C4-2B (cell line): ENCODE measurements at regions not wholly inside any gene's neighbourhood (a gene's known extent, or its start where the extent isn't known, plus 50 kb on each side); places are given as distances from the start of the nearest gene placed in this dataset.
"Not testable (repeated sequence)": the region's sequence is repeated elsewhere in the genome, so short reads cannot be mapped to it uniquely, and the experiment has no call there.

Experiments used
- H3K27ac ChIP-seq: fragments of 450-650 bp; 2 replicates; pipeline ENCODE4 v1.5.1; 2017
- ZFX ChIP-seq: fragments of 450-650 bp; IDR thresholded peaks from 2 replicates; pipeline ENCODE4 v1.6.1; 2017
- TF ChIP-seq, protein P1 (sequence below): fragments of 450-650 bp; conservative IDR thresholded peaks from 2 replicates; pipeline ENCODE4 v1.5.1; 2017; ENCODE audit warnings: mild to moderate bottlenecking

GRCh38 chr4:108445716-108446115 is 174.7 kb upstream of the RPL34 start:
- TF ChIP-seq ZFX, result no peak
- TF ChIP-seq, protein P1, sequence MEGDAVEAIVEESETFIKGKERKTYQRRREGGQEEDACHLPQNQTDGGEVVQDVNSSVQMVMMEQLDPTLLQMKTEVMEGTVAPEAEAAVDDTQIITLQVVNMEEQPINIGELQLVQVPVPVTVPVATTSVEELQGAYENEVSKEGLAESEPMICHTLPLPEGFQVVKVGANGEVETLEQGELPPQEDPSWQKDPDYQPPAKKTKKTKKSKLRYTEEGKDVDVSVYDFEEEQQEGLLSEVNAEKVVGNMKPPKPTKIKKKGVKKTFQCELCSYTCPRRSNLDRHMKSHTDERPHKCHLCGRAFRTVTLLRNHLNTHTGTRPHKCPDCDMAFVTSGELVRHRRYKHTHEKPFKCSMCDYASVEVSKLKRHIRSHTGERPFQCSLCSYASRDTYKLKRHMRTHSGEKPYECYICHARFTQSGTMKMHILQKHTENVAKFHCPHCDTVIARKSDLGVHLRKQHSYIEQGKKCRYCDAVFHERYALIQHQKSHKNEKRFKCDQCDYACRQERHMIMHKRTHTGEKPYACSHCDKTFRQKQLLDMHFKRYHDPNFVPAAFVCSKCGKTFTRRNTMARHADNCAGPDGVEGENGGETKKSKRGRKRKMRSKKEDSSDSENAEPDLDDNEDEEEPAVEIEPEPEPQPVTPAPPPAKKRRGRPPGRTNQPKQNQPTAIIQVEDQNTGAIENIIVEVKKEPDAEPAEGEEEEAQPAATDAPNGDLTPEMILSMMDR, result no peak
- no peak overlapping the region for H3K27ac ChIP-seq

DNA sequence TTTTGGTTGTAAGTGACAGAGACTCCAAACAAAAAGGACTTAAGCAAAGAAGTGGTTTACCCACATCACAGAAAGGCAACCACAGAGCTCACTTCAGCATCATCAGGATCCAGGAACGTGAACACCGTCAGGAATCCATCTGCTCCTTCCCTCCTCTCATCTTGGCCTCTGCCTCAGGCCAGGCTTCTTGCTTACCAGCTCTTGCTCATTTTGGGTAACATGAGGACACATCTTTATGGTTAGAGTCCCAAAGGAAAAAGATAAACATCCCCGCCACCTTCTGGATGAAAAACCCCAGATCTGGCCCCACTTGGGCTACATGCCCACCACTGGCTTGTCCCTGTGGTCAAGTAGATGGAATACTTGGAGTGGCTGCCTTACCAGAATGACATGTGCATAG is 176.8 kb upstream of the RPL34 start:
- no peak overlapping the region for H3K27ac ChIP-seq
- TF ChIP-seq, protein P1, result no peak
- no peak for TF ChIP-seq ZFX

GRCh38 chr4:108433832-108434231 is 186.5 kb upstream of the RPL34 start:
- no peak overlapping the region for H3K27ac ChIP-seq
- TF ChIP-seq, protein P1, result no peak

DNA sequence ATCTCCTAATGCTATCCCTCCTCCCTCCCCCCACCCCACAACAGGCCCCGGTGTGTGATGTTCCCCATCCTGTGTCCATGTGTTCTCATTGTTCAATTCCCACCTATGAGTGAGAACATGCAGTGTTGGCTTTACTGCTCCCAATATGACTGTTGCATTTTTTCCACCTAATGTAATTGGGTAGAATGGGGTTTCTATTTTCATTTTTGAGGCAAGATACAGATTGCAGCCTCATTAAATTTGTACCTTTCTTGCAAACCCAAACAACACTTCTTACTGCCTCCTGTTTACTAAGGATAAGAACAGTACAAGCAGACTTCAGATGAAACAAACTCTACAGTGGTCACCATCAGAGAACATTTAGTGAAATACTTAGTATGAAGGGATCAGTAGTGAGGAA is 187.0 kb upstream of the RPL34 start:
- H3K27ac ChIP-seq, result not testable (repeated sequence)

DNA sequence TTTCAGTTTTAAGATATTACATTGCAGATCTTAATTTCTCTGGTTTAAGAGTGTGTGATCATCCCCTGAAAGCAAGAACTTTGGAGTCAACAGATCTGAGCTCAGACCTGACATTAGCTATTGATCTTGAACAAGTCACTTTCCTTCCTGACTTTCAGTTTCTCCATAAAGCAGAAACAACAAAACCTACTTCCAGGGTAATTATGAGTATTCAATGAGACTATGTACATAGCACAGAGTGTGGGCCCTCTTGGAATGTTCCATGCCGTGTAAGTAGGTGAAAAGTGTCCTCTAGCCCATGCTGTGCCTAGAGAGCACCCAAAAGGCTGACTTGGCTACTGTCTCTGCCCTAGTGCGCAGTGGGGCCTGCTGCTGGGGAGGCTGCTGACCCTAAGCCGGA is 188.0 kb upstream of the RPL34 start:
- H3K27ac ChIP-seq, result no peak overlapping the region
- TF ChIP-seq, protein P1, result no peak
- TF ChIP-seq ZFX, result no peak

DNA sequence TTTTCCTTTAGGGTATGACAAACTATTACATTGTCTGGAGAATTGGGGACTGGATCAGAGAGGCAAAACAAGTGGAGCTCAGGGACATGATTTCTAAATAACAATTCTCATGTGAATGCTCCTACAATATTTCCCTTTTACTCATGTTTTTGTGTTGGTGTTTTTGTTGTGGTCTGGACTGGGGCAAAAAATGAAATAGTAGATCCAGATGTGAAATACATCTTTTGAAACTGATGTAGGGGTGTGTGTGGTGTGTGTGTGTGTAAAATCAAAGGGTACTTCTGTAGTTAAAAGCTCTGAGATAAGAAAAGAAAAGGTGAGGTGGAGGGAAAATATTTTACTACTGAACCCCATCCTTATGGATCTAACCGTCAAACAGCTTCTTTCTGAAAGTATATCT is 188.4 kb upstream of the RPL34 start:
- no peak overlapping the region for H3K27ac ChIP-seq
- TF ChIP-seq, protein P1, result no peak

GRCh38 chr4:108430921-108431320 is 189.5 kb upstream of the RPL34 start:
- no peak overlapping the region for H3K27ac ChIP-seq
- TF ChIP-seq, protein P1, result no peak

DNA sequence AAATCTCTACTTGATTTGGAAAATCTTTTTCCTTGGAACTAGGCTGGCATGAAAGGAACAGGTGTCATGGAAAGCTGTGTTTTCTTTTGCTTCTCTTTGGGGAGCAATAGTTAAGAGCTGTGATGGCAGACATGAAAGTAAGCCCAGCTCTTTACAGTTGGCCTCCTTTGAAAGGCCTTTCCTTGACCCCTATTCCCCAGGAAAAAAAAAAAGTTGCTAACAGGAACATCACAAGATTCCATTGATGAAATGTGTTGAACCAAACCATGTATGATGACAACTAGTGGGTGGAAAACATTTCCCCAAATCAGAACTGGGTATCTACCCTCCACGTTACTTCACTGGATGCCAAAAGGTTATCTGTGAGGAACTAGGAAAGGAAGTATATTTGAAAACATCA is 190.7 kb upstream of the RPL34 start:
- TF ChIP-seq, protein P1, result no peak
- no peak for TF ChIP-seq ZFX
- H3K27ac ChIP-seq, result no peak overlapping the region
